T-cell (primary cell): ENCODE measurements at regions not wholly inside any gene's neighbourhood (a gene's known extent, or its start where the extent isn't known, plus 50 kb on each side); places are given as distances from the start of the nearest gene placed in this dataset.

Experiments used
- ATAC-seq, 4 experiments: fragments of 200-7000 bp in 3 of 4; fragments of 150-1000 bp in 1 of 4; cut with Tn5 transposase; replicated peaks in 1 of 4; 1 replicate in 3 of 4; 2 replicates in 1 of 4; pipeline ENCODE4 v1.10.0; 2021; ENCODE audit warnings: moderate library complexity in 3 of 4, mild to moderate bottlenecking in 2 of 4, moderate number of reproducible peaks in 1 of 4
- CTCF ChIA-PET, 2 donors: fragments of 300-600 bp; sonication (Branson Sonifier 250); formaldehyde crosslinking; loops; one replicate each; lab custom pipeline; 2022; ENCODE audit warnings: antibody characterized with exemption in 2 of 2; lab: Charles Lee
- POLR2A ChIA-PET, 2 donors: fragments of 300-600 bp; sonication (Branson Sonifier 250); formaldehyde crosslinking; loops; one replicate each; lab custom pipeline; 2022; ENCODE audit warnings: antibody characterized with exemption in 2 of 2; lab: Charles Lee
- DNase-seq, 35 experiments: peaks; one replicate each; pipeline versions ENCODE4 v3.0.0 to v3.0.0-alpha.2; 2013 to 2023
- H3K27ac ChIP-seq: one replicate; pipeline ENCODE4 v1.5.1; 2013; ENCODE audit warnings: low read length
- H3K27me3 ChIP-seq, 2 experiments: replicated peaks in 1 of 2; 1 replicate in 1 of 2; 2 replicates in 1 of 2; pipeline versions ENCODE4 v1.6.1 to v1.7.0; 2013; ENCODE audit warnings: low read length in 1 of 2, mixed read lengths in 1 of 2; ENCODE audit not compliant: control insufficient read depth in 2 of 2, insufficient read depth in 2 of 2; ENCODE audit errors: extremely low read depth in 1 of 2
- H3K36me3 ChIP-seq, 2 donors: 1 replicate in 1 of 2; 2 replicates in 1 of 2; pipeline versions ENCODE4 v1.6.1 to v1.7.0; 2013; ENCODE audit warnings: low read length in 1 of 2; ENCODE audit not compliant: control insufficient read depth in 2 of 2, insufficient read depth in 1 of 2; ENCODE audit errors: extremely low read depth in 1 of 2
- H3K4me1 ChIP-seq, 2 experiments: 1 replicate in 1 of 2; 2 replicates in 1 of 2; pipeline versions ENCODE4 v1.6.1 to v1.7.0; 2013; ENCODE audit warnings: low read length in 2 of 2, mixed read lengths in 1 of 2; ENCODE audit not compliant: insufficient read depth in 2 of 2, control insufficient read depth in 1 of 2; ENCODE audit errors: extremely low read depth in 1 of 2
- H3K4me3 ChIP-seq, 2 donors: 1 replicate in 1 of 2; 2 replicates in 1 of 2; pipeline versions ENCODE4 v1.5.1 to v1.7.0; 2013; ENCODE audit warnings: mild to moderate bottlenecking in 2 of 2, low read length in 1 of 2, moderate library complexity in 1 of 2; ENCODE audit not compliant: control insufficient read depth in 1 of 2; ENCODE audit errors: extremely low read depth in 1 of 2
- H3K9me3 ChIP-seq: 2 replicates; pipeline ENCODE4 v1.7.0; 2013
- H3K27ac Mint-ChIP-seq, 2 donors: one replicate each; pipeline ENCODE4 v1.8.0; 2020 to 2021; ENCODE audit warnings: mild to moderate bottlenecking in 2 of 2, mixed read lengths in 2 of 2
- H3K27me3 Mint-ChIP-seq, 2 donors: one replicate each; pipeline ENCODE4 v1.8.0; 2021 to 2022; ENCODE audit warnings: mixed read lengths in 2 of 2
- H3K36me3 Mint-ChIP-seq: one replicate; pipeline ENCODE4 v1.8.0; 2021; ENCODE audit warnings: mixed read lengths
- H3K4me1 Mint-ChIP-seq, 3 donors: one replicate each; pipeline ENCODE4 v1.8.0; 2020 to 2022; ENCODE audit warnings: mixed read lengths in 3 of 3, mild to moderate bottlenecking in 1 of 3
- H3K4me3 Mint-ChIP-seq, 3 donors: one replicate each; pipeline ENCODE4 v1.8.0; 2020 to 2022; ENCODE audit warnings: mild to moderate bottlenecking in 3 of 3, mixed read lengths in 3 of 3, moderate library complexity in 3 of 3
- H3K9me3 Mint-ChIP-seq, 3 donors: one replicate each; pipeline ENCODE4 v1.8.0; 2020 to 2022; ENCODE audit warnings: mixed read lengths in 3 of 3
- WGBS: methylation state at CpG from one replicate; pipeline ENCODE4 v1.1.5; 2013; ENCODE audit warnings: missing lambda C conversion rate; ENCODE audit not compliant: insufficient coverage; 5-methylcytosine and 5-hydroxymethylcytosine counted together

DNA sequence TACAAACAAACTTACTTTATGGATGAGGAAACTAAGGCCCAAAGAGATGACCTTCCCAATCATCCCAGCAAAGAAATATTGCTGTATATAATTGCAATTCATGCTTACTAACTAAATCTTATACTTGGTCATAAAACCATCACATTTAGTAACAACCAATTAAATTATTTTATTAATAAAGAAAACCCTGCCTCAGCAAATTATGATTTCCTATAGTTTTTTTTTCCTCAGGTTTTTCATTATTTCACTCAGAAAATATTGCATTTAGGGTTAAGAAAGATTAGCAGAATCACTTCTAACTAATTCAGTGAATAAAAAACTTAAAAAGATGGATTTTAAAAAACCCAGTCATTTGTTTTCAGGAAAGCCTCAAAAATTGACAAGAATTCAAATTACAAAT lies 86.5 kb upstream of the GADL1 start:
- H3K36me3 ChIP-seq = no peaks in the 10 kb centered on the region
- Mint-ChIP-seq H3K36me3 (no peaks in the 10 kb centered on the region), H3K9me3 (no peaks in the 10 kb centered on the region), H3K4me3 (no peak overlapping the region), H3K27me3 (peaks cover 3 to 4% of the 10 kb centered on the region in 2 donors), H3K4me1 (peaks cover 0 to 6% (median 2%) of the 10 kb centered on the region in 3 donors), H3K27ac (no peak overlapping the region)
- no peaks in the 10 kb centered on the region for H3K9me3 ChIP-seq
- DNase-seq = no peak
- H3K27me3 ChIP-seq = no peaks in the 10 kb centered on the region
- no peak overlapping the region for H3K27ac ChIP-seq
- ChIA-PET POLR2A (no interaction called here), CTCF (no interaction called here)
- H3K4me1 ChIP-seq = no peaks in the 10 kb centered on the region
- no peak overlapping the region for H3K4me3 ChIP-seq
- ATAC-seq = no peak

DNA sequence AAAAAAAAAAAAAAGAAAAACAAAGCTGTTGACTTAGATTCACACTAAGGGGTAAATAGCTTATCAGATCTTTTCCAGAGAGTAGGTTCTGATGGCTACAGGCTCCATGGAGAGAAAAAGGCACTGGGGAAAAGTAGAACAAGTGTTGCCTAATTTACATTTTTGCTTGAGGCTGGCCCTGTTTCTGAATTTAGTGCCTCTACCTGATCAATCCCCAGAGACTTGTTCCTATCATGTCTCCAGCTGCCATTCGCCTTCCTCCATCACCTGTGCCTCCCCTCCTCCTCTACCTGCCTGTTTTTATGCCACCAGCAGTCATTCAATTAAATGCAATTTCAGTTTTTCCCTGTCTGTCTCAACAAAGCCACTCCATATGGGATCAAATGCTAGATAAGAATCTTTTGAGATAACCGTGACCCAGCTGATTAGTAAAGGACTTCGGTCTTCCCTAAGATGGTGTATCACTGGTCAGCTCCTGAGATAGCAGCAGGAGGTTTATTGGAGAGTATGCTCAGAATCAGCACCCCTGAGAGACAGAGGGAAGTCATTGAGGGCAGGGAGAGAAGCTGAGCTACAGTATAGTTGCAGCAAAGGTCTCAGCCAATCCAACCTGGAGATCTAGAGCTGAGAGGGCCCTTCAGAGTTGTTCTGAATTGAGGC lies 88.1 kb upstream of the GADL1 start:
- Mint-ChIP-seq H3K27me3 (peaks cover 3 to 4% of the 10 kb centered on the region in 2 donors), H3K9me3 (no peaks in the 10 kb centered on the region), H3K4me3 (no peak overlapping the region), H3K27ac (no peak overlapping the region), H3K4me1 (peaks cover 0 to 6% (median 2%) of the 10 kb centered on the region in 3 donors), H3K36me3 (no peaks in the 10 kb centered on the region)
- H3K4me1 ChIP-seq = no peaks in the 10 kb centered on the region
- ATAC-seq (no peak), DNase-seq (no peak)
- no peaks in the 10 kb centered on the region for H3K27me3 ChIP-seq
- H3K27ac ChIP-seq = no peak overlapping the region
- H3K9me3 ChIP-seq = no peaks in the 10 kb centered on the region
- whole genome bisulfite sequencing = 60% methylated on average over 1 of the region's 3 CpGs
- H3K4me3 ChIP-seq = no peak overlapping the region
- ChIA-PET POLR2A (no interaction called here), CTCF (interaction anchor here in 1 of 2 donors (0.6 kb wide), 1 partner anchor 455 kb away, joined by 3 read pairs; no protein-coding TSS in a partner anchor)
- no peaks in the 10 kb centered on the region for H3K36me3 ChIP-seq

DNA sequence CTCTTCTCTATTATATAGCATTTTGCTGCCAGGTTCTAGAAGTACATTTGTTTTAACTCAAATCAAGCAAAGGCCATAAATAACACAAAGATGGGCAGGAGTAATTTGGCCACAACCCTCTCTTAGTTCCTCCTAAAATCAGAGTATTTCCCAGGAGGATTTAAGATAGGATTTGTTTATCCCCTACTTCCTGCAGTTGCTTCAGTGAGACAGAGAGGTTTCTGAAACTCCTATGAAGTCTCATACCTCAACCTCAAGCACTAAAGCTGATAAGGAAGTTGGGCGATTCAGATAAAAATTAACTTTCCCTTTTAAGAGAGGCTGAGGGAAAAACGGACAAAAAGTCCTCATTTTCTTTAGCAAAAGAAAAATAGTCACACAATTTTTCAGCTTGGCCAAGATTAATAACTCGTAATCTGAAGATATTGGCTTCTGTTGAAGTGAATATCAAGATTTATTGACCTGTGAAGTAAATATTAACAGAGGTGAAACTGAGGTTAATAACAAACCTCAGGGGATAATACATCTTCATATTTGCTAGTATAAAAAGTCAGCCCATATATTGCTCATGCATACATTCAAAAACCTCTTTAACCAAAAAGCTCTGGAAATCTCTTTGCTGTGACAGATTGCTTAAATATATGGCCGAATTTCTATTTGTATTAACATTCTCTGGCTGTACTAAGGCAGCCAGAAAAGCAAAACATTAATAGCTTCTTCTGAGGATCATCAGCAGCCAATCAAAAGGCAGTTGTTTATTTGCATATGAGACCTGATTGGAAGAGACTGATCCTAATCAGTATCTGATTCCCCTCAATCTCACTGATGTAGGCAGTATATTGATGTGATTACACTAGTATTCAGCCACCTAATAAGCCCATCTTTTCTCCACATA lies 90.6 kb upstream of the GADL1 start:
- POLR2A ChIA-PET = no interaction called here
- H3K27ac ChIP-seq = no peak overlapping the region
- no peaks in the 10 kb centered on the region for H3K36me3 Mint-ChIP-seq
- peaks cover 2 to 6% (median 6%) of the 10 kb centered on the region in 3 donors for H3K4me1 Mint-ChIP-seq
- no peak for ATAC-seq
- no peaks in the 10 kb centered on the region for H3K4me1 ChIP-seq
- no peak overlapping the region for H3K4me3 Mint-ChIP-seq
- CTCF ChIA-PET = no interaction called here
- no peaks in the 10 kb centered on the region for H3K9me3 Mint-ChIP-seq
- DNase-seq = no peak
- no peaks in the 10 kb centered on the region for H3K27me3 ChIP-seq
- H3K9me3 ChIP-seq = no peaks in the 10 kb centered on the region
- H3K36me3 ChIP-seq = no peaks in the 10 kb centered on the region
- H3K4me3 ChIP-seq = no peak overlapping the region
- WGBS = no CpG with 5 or more reads among the region's 4 CpGs
- H3K27me3 Mint-ChIP-seq = peaks cover 3 to 4% of the 10 kb centered on the region in 2 donors
- no peak overlapping the region for H3K27ac Mint-ChIP-seq

DNA sequence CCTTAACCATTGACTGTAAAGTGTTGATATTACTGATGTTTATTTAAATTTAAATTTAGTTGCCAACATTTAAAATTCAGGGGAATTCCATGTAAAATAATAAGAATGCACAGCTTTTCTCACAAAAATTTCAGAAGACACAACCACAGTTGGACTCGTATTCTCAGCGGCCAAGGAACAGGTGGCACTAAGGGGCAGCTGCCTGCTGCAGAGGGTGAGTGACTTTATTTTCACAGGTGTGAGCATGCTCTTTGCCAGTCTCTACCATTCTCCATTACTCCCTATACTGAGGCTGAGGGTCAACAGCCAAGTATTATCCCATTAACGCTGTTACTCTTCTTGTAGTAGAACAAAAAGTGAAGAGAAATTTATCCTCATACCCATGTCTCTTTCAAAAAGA lies 92.1 kb upstream of the GADL1 start:
- no peaks in the 10 kb centered on the region for H3K9me3 ChIP-seq
- no peak overlapping the region for H3K4me3 Mint-ChIP-seq
- H3K4me1 Mint-ChIP-seq = peaks cover 2 to 6% (median 6%) of the 10 kb centered on the region in 3 donors
- H3K27me3 ChIP-seq = no peaks in the 10 kb centered on the region
- no peaks in the 10 kb centered on the region for H3K36me3 ChIP-seq
- no peaks in the 10 kb centered on the region for H3K9me3 Mint-ChIP-seq
- H3K27me3 Mint-ChIP-seq = peaks cover 3 to 4% of the 10 kb centered on the region in 2 donors
- no CpG with 5 or more reads among the region's 3 CpGs for WGBS
- ChIA-PET CTCF (no interaction called here), POLR2A (no interaction called here)
- H3K4me3 ChIP-seq = no peak overlapping the region
- no peaks in the 10 kb centered on the region for H3K36me3 Mint-ChIP-seq
- DNase-seq = no peak
- no peak overlapping the region for H3K27ac Mint-ChIP-seq
- H3K27ac ChIP-seq = no peak overlapping the region
- no peaks in the 10 kb centered on the region for H3K4me1 ChIP-seq
- no peak for ATAC-seq

DNA sequence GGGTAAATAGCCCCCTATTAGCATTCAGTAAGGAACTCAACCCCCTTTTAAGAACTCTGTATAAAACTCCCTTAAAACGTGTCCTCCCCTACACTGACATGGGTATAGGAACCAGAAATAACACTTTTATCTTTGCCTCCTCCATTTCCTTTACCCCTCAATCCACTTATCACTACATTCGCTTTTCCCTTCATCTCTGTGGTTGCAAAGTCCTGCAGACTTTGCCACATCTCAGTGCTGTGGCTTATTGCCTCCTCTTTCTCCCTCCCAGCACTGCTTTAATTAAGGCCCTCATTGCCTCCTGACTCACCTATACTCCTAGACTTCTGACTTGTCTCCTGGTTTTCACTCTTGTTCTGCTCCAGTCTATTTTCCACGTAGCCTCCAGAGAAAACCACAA lies 94.3 kb upstream of the GADL1 start:
- 24% methylated on average over 2 of the region's 3 CpGs for WGBS
- H3K27ac ChIP-seq = no peak overlapping the region
- ATAC-seq (no peak), DNase-seq (no peak)
- no peak overlapping the region for H3K4me3 ChIP-seq
- H3K4me1 Mint-ChIP-seq = peaks cover 2 to 6% (median 6%) of the 10 kb centered on the region in 3 donors
- H3K4me3 Mint-ChIP-seq = no peak overlapping the region
- no peaks in the 10 kb centered on the region for H3K9me3 Mint-ChIP-seq
- H3K36me3 ChIP-seq = no peaks in the 10 kb centered on the region
- no peaks in the 10 kb centered on the region for H3K4me1 ChIP-seq
- H3K36me3 Mint-ChIP-seq = no peaks in the 10 kb centered on the region
- ChIA-PET CTCF (interaction anchor here in 1 of 2 donors (0.6 kb wide), 1 partner anchor 918 kb away, joined by 9 read pairs; no protein-coding TSS in a partner anchor), POLR2A (no interaction called here)
- no peak overlapping the region for H3K27ac Mint-ChIP-seq
- H3K27me3 Mint-ChIP-seq = peaks cover 0 to 4% of the 10 kb centered on the region in 2 donors
- H3K27me3 ChIP-seq = peaks cover 0 to 6% of the 10 kb centered on the region in 2 experiments
- no peaks in the 10 kb centered on the region for H3K9me3 ChIP-seq

DNA sequence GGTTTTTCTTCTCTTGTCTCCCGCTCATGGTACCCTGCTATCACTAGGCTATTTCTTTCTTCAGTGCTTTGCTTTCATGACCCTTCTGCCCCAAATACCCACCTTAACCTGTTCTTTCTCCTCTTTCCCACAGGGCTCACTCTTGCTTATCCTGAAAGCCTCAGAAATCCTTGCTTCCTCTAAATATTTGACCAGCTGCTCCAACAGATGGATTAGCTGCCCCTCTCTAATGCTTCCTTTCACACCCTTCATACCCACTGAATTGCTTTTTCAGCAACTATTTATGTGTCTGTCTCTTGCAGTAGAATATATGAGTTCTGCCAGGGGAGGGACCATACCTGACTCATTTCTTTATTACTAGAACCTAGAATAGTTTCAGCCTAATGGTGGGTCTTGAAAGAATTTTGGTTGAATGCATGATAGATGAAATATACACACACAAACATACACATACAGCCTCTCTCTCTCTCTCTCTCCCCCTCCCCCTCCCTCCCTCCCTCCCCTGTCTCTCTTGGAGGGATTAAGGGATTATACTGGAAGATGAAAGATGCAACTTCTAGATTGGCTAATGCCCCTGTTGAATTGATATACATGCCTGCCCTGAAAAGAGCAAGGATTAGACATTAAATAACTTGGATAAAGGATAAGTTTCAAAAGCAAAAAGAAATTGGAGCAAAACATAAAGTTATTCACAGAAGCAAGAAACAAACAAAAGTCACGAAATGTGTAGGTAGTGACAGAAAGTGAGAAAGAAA lies 95.0 kb upstream of the GADL1 start:
- Mint-ChIP-seq H3K27me3 (peaks cover 0 to 4% of the 10 kb centered on the region in 2 donors), H3K4me1 (peaks cover 2 to 6% (median 6%) of the 10 kb centered on the region in 3 donors), H3K27ac (no peak overlapping the region), H3K4me3 (no peak overlapping the region), H3K36me3 (no peaks in the 10 kb centered on the region), H3K9me3 (peaks cover 0 to 2% (median 2%) of the 10 kb centered on the region in 3 donors)
- Histone ChIP-seq H3K27me3 (peaks cover 0 to 6% of the 10 kb centered on the region in 2 experiments), H3K4me1 (no peaks in the 10 kb centered on the region), H3K9me3 (no peaks in the 10 kb centered on the region), H3K4me3 (no peak overlapping the region), H3K36me3 (no peaks in the 10 kb centered on the region), H3K27ac (no peak overlapping the region)
- 100% methylated on average over 1 of the region's 2 CpGs for WGBS
- POLR2A ChIA-PET = no interaction called here
- CTCF ChIA-PET = interaction anchor here in 1 of 2 donors (0.6 kb wide), 1 partner anchor 919 kb away, joined by 9 read pairs; no protein-coding TSS in a partner anchor
- ATAC-seq = no peak
- no peak for DNase-seq
